Neural progenitor cell (in vitro differentiated cells): ENCODE measurements at regions not wholly inside any gene's neighbourhood (a gene's known extent, or its start where the extent isn't known, plus 50 kb on each side); places are given as distances from the start of the nearest gene placed in this dataset.

Experiments used
- DNase-seq: peaks from one replicate; pipeline ENCODE4 v3.0.0-alpha.2; 2016; ENCODE audit warnings: low spot score
- H2AFZ ChIP-seq: fragments of 200-600 bp; sonication (generic); replicated peaks from 2 replicates; pipeline ENCODE4 v1.6.1; 2016; ENCODE audit warnings: antibody characterized with exemption
- H3F3A ChIP-seq: fragments of 200-600 bp; sonication (generic); 2 replicates; pipeline ENCODE4 v1.6.1; 2016; ENCODE audit warnings: antibody characterized with exemption, low read depth
- H3K27ac ChIP-seq: fragments of 200-600 bp; sonication (generic); 2 replicates; pipeline ENCODE4 v1.5.1; 2016; ENCODE audit warnings: mild to moderate bottlenecking
- H3K27me3 ChIP-seq: fragments of 200-600 bp; sonication (generic); 2 replicates; pipeline ENCODE4 v1.6.1; 2016; ENCODE audit warnings: mild to moderate bottlenecking, moderate library complexity
- H3K36me3 ChIP-seq: fragments of 200-600 bp; sonication (generic); 2 replicates; pipeline ENCODE4 v1.5.1; 2016
- H3K4me1 ChIP-seq: fragments of 200-600 bp; sonication (generic); 2 replicates; pipeline ENCODE4 v1.6.1; 2016; ENCODE audit warnings: mixed run types
- H3K4me2 ChIP-seq: fragments of 200-600 bp; sonication (generic); 2 replicates; pipeline ENCODE4 v1.6.1; 2016
- H3K4me3 ChIP-seq: fragments of 200-600 bp; sonication (generic); 2 replicates; pipeline ENCODE4 v1.5.1; 2016
- H3K79me2 ChIP-seq: fragments of 200-600 bp; sonication (generic); 2 replicates; pipeline ENCODE4 v1.6.1; 2016; ENCODE audit warnings: low read depth
- H3K9ac ChIP-seq: fragments of 200-600 bp; sonication (generic); 2 replicates; pipeline ENCODE4 v1.6.1; 2016
- H3K9me3 ChIP-seq: fragments of 200-600 bp; sonication (generic); 2 replicates; pipeline ENCODE4 v1.5.1; 2016; ENCODE audit warnings: low read depth
- H4K20me1 ChIP-seq: fragments of 200-600 bp; sonication (generic); 2 replicates; pipeline ENCODE4 v1.6.1; 2016; ENCODE audit warnings: low read depth
- H3K27ac Mint-ChIP-seq: 3 replicates; pipeline ENCODE4 v1.8.0; 2021; ENCODE audit warnings: mixed read lengths
- H3K27me3 Mint-ChIP-seq: 2 replicates; pipeline ENCODE4 v1.8.0; 2022; ENCODE audit warnings: low read depth, mild to moderate bottlenecking, inconsistent platforms, moderate library complexity, mixed read lengths; ENCODE audit not compliant: insufficient read depth
- H3K36me3 Mint-ChIP-seq: 3 replicates; pipeline ENCODE4 v1.8.0; 2021; ENCODE audit warnings: mixed read lengths
- H3K4me1 Mint-ChIP-seq: 3 replicates; pipeline ENCODE4 v1.8.0; 2021; ENCODE audit warnings: mixed read lengths
- H3K4me3 Mint-ChIP-seq: 3 replicates; pipeline ENCODE4 v1.8.0; 2021; ENCODE audit warnings: mild to moderate bottlenecking, moderate library complexity, mixed read lengths
- H3K9me3 Mint-ChIP-seq: 3 replicates; pipeline ENCODE4 v1.8.0; 2020; ENCODE audit warnings: mixed read lengths
- EZH2 ChIP-seq: fragments of 200-600 bp; sonication (generic); IDR thresholded peaks from 2 replicates; pipeline ENCODE4 v1.6.1; 2017; ENCODE audit warnings: antibody characterized with exemption, mild to moderate bottlenecking, moderate library complexity
- EZH2phosphoT487 ChIP-seq: fragments of 200-600 bp; sonication (generic); IDR thresholded peaks from 2 replicates; pipeline ENCODE4 v1.6.1; 2017; ENCODE audit warnings: antibody characterized with exemption
- TF ChIP-seq, protein P1 (sequence below): fragments of 200-600 bp; sonication (generic); IDR thresholded peaks from 2 replicates; pipeline ENCODE4 v1.5.1; 2017; ENCODE audit warnings: antibody characterized with exemption, mild to moderate bottlenecking

- no peak overlapping the region for H3K27ac ChIP-seq
- H3K27me3 Mint-ChIP-seq: no peaks in the 10 kb centered on the region
- no peaks in the 10 kb centered on the region for H3K36me3 ChIP-seq
- H3K4me1 ChIP-seq: no peaks in the 10 kb centered on the region
- no peaks in the 10 kb centered on the region for H3K27me3 ChIP-seq
- H3K4me3 ChIP-seq: no peak overlapping the region
- H3K4me1 Mint-ChIP-seq: no peaks in the 10 kb centered on the region
- H4K20me1 ChIP-seq: no peaks in the 10 kb centered on the region
- no peak overlapping the region for H2AFZ ChIP-seq
- peaks cover 5% of the 10 kb centered on the region for H3K9me3 Mint-ChIP-seq
- no peak overlapping the region for H3K27ac Mint-ChIP-seq
- no peak for DNase-seq
- H3K9ac ChIP-seq: no peak overlapping the region
- H3K9me3 ChIP-seq: no peaks in the 10 kb centered on the region
- no peaks in the 10 kb centered on the region for H3K79me2 ChIP-seq
- H3K36me3 Mint-ChIP-seq: peaks cover 2% of the 10 kb centered on the region
- no peak overlapping the region for H3K4me2 ChIP-seq
- H3K4me3 Mint-ChIP-seq: no peak overlapping the region
- no peaks in the 10 kb centered on the region for H3F3A ChIP-seq
- TF ChIP-seq EZH2phosphoT487 (no peak), EZH2 (no peak)
- TF ChIP-seq, protein P1, sequence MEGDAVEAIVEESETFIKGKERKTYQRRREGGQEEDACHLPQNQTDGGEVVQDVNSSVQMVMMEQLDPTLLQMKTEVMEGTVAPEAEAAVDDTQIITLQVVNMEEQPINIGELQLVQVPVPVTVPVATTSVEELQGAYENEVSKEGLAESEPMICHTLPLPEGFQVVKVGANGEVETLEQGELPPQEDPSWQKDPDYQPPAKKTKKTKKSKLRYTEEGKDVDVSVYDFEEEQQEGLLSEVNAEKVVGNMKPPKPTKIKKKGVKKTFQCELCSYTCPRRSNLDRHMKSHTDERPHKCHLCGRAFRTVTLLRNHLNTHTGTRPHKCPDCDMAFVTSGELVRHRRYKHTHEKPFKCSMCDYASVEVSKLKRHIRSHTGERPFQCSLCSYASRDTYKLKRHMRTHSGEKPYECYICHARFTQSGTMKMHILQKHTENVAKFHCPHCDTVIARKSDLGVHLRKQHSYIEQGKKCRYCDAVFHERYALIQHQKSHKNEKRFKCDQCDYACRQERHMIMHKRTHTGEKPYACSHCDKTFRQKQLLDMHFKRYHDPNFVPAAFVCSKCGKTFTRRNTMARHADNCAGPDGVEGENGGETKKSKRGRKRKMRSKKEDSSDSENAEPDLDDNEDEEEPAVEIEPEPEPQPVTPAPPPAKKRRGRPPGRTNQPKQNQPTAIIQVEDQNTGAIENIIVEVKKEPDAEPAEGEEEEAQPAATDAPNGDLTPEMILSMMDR: no peak
Measured at GRCh38 chr5:17912794-17913193, 278.5 kb downstream of the TAF11L14 start.

- Histone ChIP-seq H3K4me1 (peaks cover 13% of the 10 kb centered on the region), H4K20me1 (no peaks in the 10 kb centered on the region), H3K36me3 (no peaks in the 10 kb centered on the region), H3F3A (peaks cover 2% of the 10 kb centered on the region), H3K4me2 (no peak overlapping the region), H3K9me3 (no peaks in the 10 kb centered on the region), H3K4me3 (no peak overlapping the region), H3K27me3 (no peaks in the 10 kb centered on the region), H3K79me2 (no peaks in the 10 kb centered on the region), H2AFZ (no peak overlapping the region), H3K27ac (no peak overlapping the region), H3K9ac (no peak overlapping the region)
- Mint-ChIP-seq H3K9me3 (peaks cover 11% of the 10 kb centered on the region), H3K4me3 (no peak overlapping the region), H3K4me1 (peaks cover 11% of the 10 kb centered on the region), H3K27me3 (no peaks in the 10 kb centered on the region), H3K36me3 (peaks cover 6% of the 10 kb centered on the region), H3K27ac (no peak overlapping the region)
- DNase-seq: no peak
- TF ChIP-seq, protein P1: no peak
- TF ChIP-seq EZH2phosphoT487: no peak
- TF ChIP-seq EZH2: no peak
Measured at GRCh38 chr5:17916446-17916845, 282.2 kb downstream of the TAF11L14 start.

DNA sequence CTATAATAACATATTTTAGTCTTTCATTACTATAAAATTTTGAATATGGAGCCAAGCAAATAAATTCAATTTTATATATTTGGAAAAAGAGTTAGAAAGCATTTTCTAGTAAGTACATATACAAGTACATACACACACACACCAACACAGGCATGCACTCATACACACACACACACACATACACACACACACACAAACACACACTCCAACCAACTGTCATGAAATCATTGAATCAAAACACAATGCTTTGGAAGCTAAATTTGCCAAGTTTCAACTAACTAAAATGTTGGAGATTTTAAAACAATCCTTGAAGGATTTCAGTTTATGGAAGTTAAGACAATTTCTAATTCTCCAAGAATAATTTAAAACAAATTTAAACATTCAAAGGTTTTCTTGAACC is 283.2 kb downstream of the TAF11L14 start:
- H3K9ac ChIP-seq: no peak overlapping the region
- H4K20me1 ChIP-seq: no peaks in the 10 kb centered on the region
- H3K27ac ChIP-seq: no peak overlapping the region
- H3K4me3 ChIP-seq: no peak overlapping the region
- DNase-seq: no peak
- no peaks in the 10 kb centered on the region for H3K27me3 ChIP-seq
- Mint-ChIP-seq H3K9me3 (peaks cover 15% of the 10 kb centered on the region), H3K36me3 (peaks cover 8% of the 10 kb centered on the region), H3K27ac (no peak overlapping the region), H3K27me3 (no peaks in the 10 kb centered on the region), H3K4me3 (no peak overlapping the region), H3K4me1 (peaks cover 11% of the 10 kb centered on the region)
- H3K9me3 ChIP-seq: no peaks in the 10 kb centered on the region
- peaks cover 13% of the 10 kb centered on the region for H3K4me1 ChIP-seq
- H3K36me3 ChIP-seq: no peaks in the 10 kb centered on the region
- H2AFZ ChIP-seq: no peak overlapping the region
- TF ChIP-seq, protein P1: no peak
- TF ChIP-seq EZH2phosphoT487 (no peak), EZH2 (no peak)
- H3K4me2 ChIP-seq: no peak overlapping the region
- no peaks in the 10 kb centered on the region for H3K79me2 ChIP-seq
- peaks cover 2% of the 10 kb centered on the region for H3F3A ChIP-seq
